C1 segment of cervical spinal cord (tissue), 14 donors: ENCODE measurements at regions not wholly inside any gene's neighbourhood (a gene's known extent, or its start where the extent isn't known, plus 50 kb on each side); places are given as distances from the start of the nearest gene placed in this dataset.
"Not testable (repeated sequence)": the region's sequence is repeated elsewhere in the genome, so short reads cannot be mapped to it uniquely, and the experiment has no call there.

Source experiments
- DNase-seq, 14 donors: peaks; one replicate each; lab custom pipeline; 2025; lab: John Stamatoyannopoulos, UW

GRCh38 chrX:44785652-44786051 is 58.2 kb upstream of the DUSP21 start:
- no peak for DNase-seq

- DNase-seq = no peak
These were observed 59.6 kb upstream of the DUSP21 start for GRCh38 chrX:44784241-44784640.

GRCh38 chrX:44778254-44778653 is 65.6 kb upstream of the DUSP21 start:
- DNase-seq = no peak

- no peak for DNase-seq
These were observed 68.1 kb upstream of the DUSP21 start for GRCh38 chrX:44775726-44776125.

GRCh38 chrX:44774066-44774465 is 69.8 kb upstream of the DUSP21 start:
- not testable (repeated sequence) for DNase-seq

- DNase-seq = no peak
These were observed 73.7 kb upstream of the DUSP21 start for GRCh38 chrX:44770121-44770520.

GRCh38 chrX:44767308-44767707 is 76.5 kb upstream of the DUSP21 start:
- DNase-seq = no peak

- no peak for DNase-seq
These were observed 78.3 kb upstream of the DUSP21 start for GRCh38 chrX:44765556-44765955.

GRCh38 chrX:44747969-44748368 is 95.9 kb upstream of the DUSP21 start:
- no peak for DNase-seq

- no peak for DNase-seq
These were observed 96.5 kb upstream of the DUSP21 start for GRCh38 chrX:44747317-44747716.

GRCh38 chrX:44744799-44745198 is 99.0 kb upstream of the DUSP21 start:
- DNase-seq = no peak

GRCh38 chrX:44742480-44743155 is 101.2 kb upstream of the DUSP21 start:
- DNase-seq = no peak

GRCh38 chrX:44741859-44742258 is 102.0 kb upstream of the DUSP21 start:
- not testable (repeated sequence) for DNase-seq

- not testable (repeated sequence) for DNase-seq
These were observed 102.4 kb upstream of the DUSP21 start for GRCh38 chrX:44741458-44741857.

- DNase-seq = no peak
These were observed 108.3 kb upstream of the DUSP21 start for GRCh38 chrX:44735498-44735897.

GRCh38 chrX:44733931-44734330 is 109.9 kb upstream of the DUSP21 start:
- DNase-seq = no peak

- no peak for DNase-seq
These were observed 112.7 kb upstream of the DUSP21 start for GRCh38 chrX:44731160-44731559.

- DNase-seq = no peak
These were observed 120.4 kb upstream of the DUSP21 start for GRCh38 chrX:44723426-44723825.

- DNase-seq = no peak
These were observed 135.4 kb upstream of the DUSP21 start for GRCh38 chrX:44708470-44708869.

- DNase-seq = no peak
These were observed 137.8 kb upstream of the DUSP21 start for GRCh38 chrX:44705817-44706551.

- no peak for DNase-seq
These were observed 145.5 kb upstream of the DUSP21 start for GRCh38 chrX:44698357-44698756.

GRCh38 chrX:44693255-44693654 is 150.6 kb upstream of the DUSP21 start:
- no peak for DNase-seq

GRCh38 chrX:44690129-44690528 is 147.5 kb upstream of the FUNDC1 start:
- no peak for DNase-seq
